Renal cortex interstitium (tissue), 11 donors: ENCODE measurements at regions not wholly inside any gene's neighbourhood (a gene's known extent, or its start where the extent isn't known, plus 50 kb on each side); places are given as distances from the start of the nearest gene placed in this dataset.

Experiments
- DNase-seq, 11 donors: peaks; one replicate each; pipeline ENCODE4 v3.0.0-alpha.2; 2013; ENCODE audit warnings: low read depth in 9 of 11, low spot score in 4 of 11; ENCODE audit errors: extremely low read depth in 1 of 11

GRCh38 chr7:145957160-145957890 lies 159.3 kb upstream of the CNTNAP2 start:
- no peak for DNase-seq

GRCh38 chr7:145951566-145951965 lies 165.0 kb upstream of the CNTNAP2 start:
- no peak for DNase-seq

- no peak for DNase-seq
These were observed 187.7 kb upstream of the CNTNAP2 start for GRCh38 chr7:145928937-145929336.

GRCh38 chr7:145919712-145920111 lies 196.9 kb upstream of the CNTNAP2 start:
- DNase-seq, result no peak

- no peak for DNase-seq
These were observed 199.8 kb upstream of the CNTNAP2 start for GRCh38 chr7:145916776-145917175.

GRCh38 chr7:145915679-145916078 lies 200.9 kb upstream of the CNTNAP2 start:
- DNase-seq, result peak in 5 of 11 donors; percentile 1 to 28 (median 9)

GRCh38 chr7:145909991-145910513 lies 206.5 kb upstream of the CNTNAP2 start:
- peak in 1 of 11 donors; percentile 5 for DNase-seq

GRCh38 chr7:145903658-145904057 lies 212.9 kb upstream of the CNTNAP2 start:
- no peak for DNase-seq

- no peak for DNase-seq
These were observed 214.5 kb upstream of the CNTNAP2 start for GRCh38 chr7:145902123-145902522.

- DNase-seq, result no peak
These were observed 216.7 kb upstream of the CNTNAP2 start for GRCh38 chr7:145899938-145900337.

GRCh38 chr7:145893925-145894535 lies 222.6 kb upstream of the CNTNAP2 start:
- no peak for DNase-seq

GRCh38 chr7:145884716-145885514 lies 231.7 kb upstream of the CNTNAP2 start:
- DNase-seq, result no peak

- DNase-seq, result no peak
These were observed 240.2 kb upstream of the CNTNAP2 start for GRCh38 chr7:145876376-145876775.

- no peak for DNase-seq
These were observed 241.3 kb upstream of the CNTNAP2 start for GRCh38 chr7:145875267-145875666.

GRCh38 chr7:145868935-145869334 lies 247.7 kb upstream of the CNTNAP2 start:
- DNase-seq, result no peak

GRCh38 chr7:145862212-145862611 lies 254.4 kb upstream of the CNTNAP2 start:
- DNase-seq, result no peak

- DNase-seq, result no peak
These were observed 255.8 kb upstream of the CNTNAP2 start for GRCh38 chr7:145860809-145861208.

- DNase-seq, result no peak
These were observed 266.0 kb upstream of the CNTNAP2 start for GRCh38 chr7:145850636-145851035.

GRCh38 chr7:145848691-145849090 lies 267.9 kb upstream of the CNTNAP2 start:
- DNase-seq, result peak in 2 of 11 donors; percentile 3 to 8

- no peak for DNase-seq
These were observed 271.3 kb upstream of the CNTNAP2 start for GRCh38 chr7:145845345-145845744.
